ENCODE measurements at regions not wholly inside any gene's neighbourhood (a gene's known extent, or its start where the extent isn't known, plus 50 kb on each side); places are given as distances from the start of the nearest gene placed in this dataset.

- TF ChIP-seq CTCF (conservative IDR thresholded peaks at IDR 0.05) (no peak), EZH2 (IDR thresholded peaks at IDR 0.05; ENCODE audit: low read depth) (no peak)
Measured at GRCh38 chr1:38128511-38128910, 81.9 kb upstream of the POU3F1 start.

Measured in PC-9 (cell line).